Glutamatergic neuron (in vitro differentiated cells): ENCODE measurements at regions not wholly inside any gene's neighbourhood (a gene's known extent, or its start where the extent isn't known, plus 50 kb on each side); places are given as distances from the start of the nearest gene placed in this dataset.

Experiments used
- DNase-seq: peaks from one replicate; pipeline ENCODE4 v3.0.0; 2022
- H3K27ac Mint-ChIP-seq: one replicate; pipeline ENCODE4 v1.8.0; 2020; ENCODE audit warnings: mild to moderate bottlenecking, mixed read lengths, inconsistent platforms; ENCODE audit not compliant: unreplicated experiment
- H3K27me3 Mint-ChIP-seq: one replicate; pipeline ENCODE4 v1.8.0; 2020; ENCODE audit warnings: mild to moderate bottlenecking, moderate library complexity, mixed read lengths, inconsistent platforms; ENCODE audit not compliant: unreplicated experiment
- H3K36me3 Mint-ChIP-seq: one replicate; pipeline ENCODE4 v1.8.0; 2020; ENCODE audit warnings: mild to moderate bottlenecking, mixed read lengths, inconsistent platforms; ENCODE audit not compliant: unreplicated experiment
- H3K4me1 Mint-ChIP-seq: one replicate; pipeline ENCODE4 v1.8.0; 2020; ENCODE audit warnings: mild to moderate bottlenecking, low read depth, mixed read lengths, inconsistent platforms; ENCODE audit not compliant: unreplicated experiment
- H3K4me3 Mint-ChIP-seq: one replicate; pipeline ENCODE4 v1.8.0; 2020; ENCODE audit warnings: mild to moderate bottlenecking, mixed read lengths, inconsistent platforms; ENCODE audit not compliant: unreplicated experiment
- H3K9me3 Mint-ChIP-seq: one replicate; pipeline ENCODE4 v1.8.0; 2020; ENCODE audit warnings: mild to moderate bottlenecking, moderate library complexity, mixed read lengths, inconsistent platforms; ENCODE audit not compliant: unreplicated experiment
- CTCF ChIP-seq: fragments of 200-600 bp; sonication (generic); IDR thresholded peaks from one replicate; pipeline ENCODE4 v1.5.0; 2021; ENCODE audit not compliant: partially characterized antibody, unreplicated experiment

- peak; percentile 91 for TF ChIP-seq CTCF
- Mint-ChIP-seq H3K9me3 (peaks cover 2% of the 10 kb centered on the region), H3K27me3 (peaks cover 4% of the 10 kb centered on the region), H3K36me3 (peaks cover 3% of the 10 kb centered on the region), H3K4me1 (no peaks in the 10 kb centered on the region), H3K27ac (no peak overlapping the region), H3K4me3 (no peak overlapping the region)
- DNase-seq: no peak
These were observed 159.7 kb upstream of the RPS6KA2 start for GRCh38 chr6:166786704-166787293.

DNA sequence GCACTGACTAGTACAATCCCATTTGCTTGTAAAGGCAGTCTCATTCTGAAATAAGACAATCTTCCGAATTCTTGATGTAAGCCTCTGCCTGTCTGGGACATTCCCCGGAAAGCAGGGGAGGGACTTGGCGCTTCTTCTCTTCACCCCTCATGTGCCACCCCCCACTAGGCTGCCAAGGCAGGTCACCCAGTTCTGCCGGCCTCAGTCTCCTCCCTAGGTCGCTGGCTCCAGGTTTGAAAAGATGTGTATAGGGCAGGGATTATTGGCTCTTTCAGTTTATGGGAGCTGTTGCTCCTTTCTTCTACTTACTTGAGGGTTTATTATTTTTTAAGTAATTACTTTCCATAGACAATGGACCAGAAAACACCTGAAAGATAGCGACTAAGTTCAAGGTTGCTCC is 158.1 kb upstream of the RPS6KA2 start:
- peaks cover 2% of the 10 kb centered on the region for H3K9me3 Mint-ChIP-seq
- H3K27ac Mint-ChIP-seq: no peak overlapping the region
- peaks cover 4% of the 10 kb centered on the region for H3K27me3 Mint-ChIP-seq
- DNase-seq: no peak
- no peaks in the 10 kb centered on the region for H3K4me1 Mint-ChIP-seq
- H3K36me3 Mint-ChIP-seq: no peaks in the 10 kb centered on the region
- no peak overlapping the region for H3K4me3 Mint-ChIP-seq
- no peak for TF ChIP-seq CTCF

DNA sequence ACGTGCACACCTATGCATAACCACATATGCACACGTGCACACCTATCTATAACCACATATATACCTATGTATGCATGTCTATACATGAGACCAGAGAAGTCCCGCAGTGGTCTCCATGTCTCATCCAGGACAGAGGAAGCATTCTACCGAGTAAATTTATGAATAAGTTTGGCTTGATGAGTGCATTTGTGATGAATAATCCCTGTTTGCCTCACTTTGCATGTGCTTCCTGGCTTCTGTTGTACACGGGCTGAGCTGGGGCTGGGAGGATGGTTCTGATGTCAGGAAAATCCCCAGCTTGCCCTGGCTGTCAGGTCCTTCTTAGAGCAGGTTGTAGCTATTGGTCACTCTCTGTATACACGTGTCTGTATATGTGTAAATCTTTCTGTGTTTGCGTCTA is 157.6 kb upstream of the RPS6KA2 start:
- no peaks in the 10 kb centered on the region for H3K4me1 Mint-ChIP-seq
- no peaks in the 10 kb centered on the region for H3K36me3 Mint-ChIP-seq
- peaks cover 2% of the 10 kb centered on the region for H3K9me3 Mint-ChIP-seq
- no peak for DNase-seq
- no peak for TF ChIP-seq CTCF
- no peak overlapping the region for H3K4me3 Mint-ChIP-seq
- H3K27ac Mint-ChIP-seq: no peak overlapping the region
- peaks cover 3% of the 10 kb centered on the region for H3K27me3 Mint-ChIP-seq

GRCh38 chr6:166782520-166782919 is 155.5 kb upstream of the RPS6KA2 start:
- Mint-ChIP-seq H3K4me3 (no peak overlapping the region), H3K27ac (no peak overlapping the region), H3K27me3 (peaks cover 3% of the 10 kb centered on the region), H3K9me3 (no peaks in the 10 kb centered on the region), H3K36me3 (no peaks in the 10 kb centered on the region), H3K4me1 (no peaks in the 10 kb centered on the region)
- no peak for TF ChIP-seq CTCF
- no peak for DNase-seq

GRCh38 chr6:166781331-166781730 is 154.3 kb upstream of the RPS6KA2 start:
- Mint-ChIP-seq H3K27ac (no peak overlapping the region), H3K4me1 (no peaks in the 10 kb centered on the region), H3K27me3 (peaks cover 3% of the 10 kb centered on the region), H3K4me3 (no peak overlapping the region), H3K36me3 (no peaks in the 10 kb centered on the region), H3K9me3 (no peaks in the 10 kb centered on the region)
- TF ChIP-seq CTCF: no peak
- no peak for DNase-seq
